Breast epithelium (tissue), 3 donors: ENCODE measurements at regions not wholly inside any gene's neighbourhood (a gene's known extent, or its start where the extent isn't known, plus 50 kb on each side); places are given as distances from the start of the nearest gene placed in this dataset.

ENCODE experiments used
- CTCF ChIP-seq, 3 donors: fragments of 450-650 bp; IDR thresholded peaks; one replicate each; pipeline ENCODE4 v1.5.1; 2016 to 2017; ENCODE audit warnings: antibody characterized with exemption in 3 of 3, mild to moderate bottlenecking in 3 of 3, moderate library complexity in 3 of 3
- POLR2A ChIP-seq: fragments of 450-650 bp; IDR thresholded peaks from one replicate; pipeline ENCODE4 v1.6.1; 2016; ENCODE audit warnings: antibody characterized with exemption, mild to moderate bottlenecking, moderate library complexity
- POLR2AphosphoS5 ChIP-seq, 3 donors: sonication (generic); formaldehyde crosslinking; IDR thresholded peaks; one replicate each; pipeline ENCODE4 v1.6.1; 2017; ENCODE audit warnings: antibody characterized with exemption in 3 of 3

- TF ChIP-seq POLR2A, result no peak
- TF ChIP-seq CTCF (IDR thresholded peaks at IDR 0.05), result no peak
- TF ChIP-seq POLR2AphosphoS5 (IDR thresholded peaks at IDR 0.05), result no peak
These were observed 132.3 kb upstream of the DOK5 start for GRCh38 chr20:54343099-54343498.
